GOT3 (cell line): ENCODE measurements at regions not wholly inside any gene's neighbourhood (a gene's known extent, or its start where the extent isn't known, plus 50 kb on each side); places are given as distances from the start of the nearest gene placed in this dataset.
"Not testable (repeated sequence)": the region's sequence is repeated elsewhere in the genome, so short reads cannot be mapped to it uniquely, and the experiment has no call there.

Experiments
- DNase-seq: peaks from one replicate; lab custom pipeline; 2025; ENCODE audit warnings: mixed read lengths; lab: John Stamatoyannopoulos, UW

- no peak for DNase-seq
These were observed 381.6 kb downstream of the DSEL start for GRCh38 chr18:67134911-67135310.

GRCh38 chr18:67133669-67134068, 382.9 kb downstream of the DSEL start:
- DNase-seq = no peak

DNA sequence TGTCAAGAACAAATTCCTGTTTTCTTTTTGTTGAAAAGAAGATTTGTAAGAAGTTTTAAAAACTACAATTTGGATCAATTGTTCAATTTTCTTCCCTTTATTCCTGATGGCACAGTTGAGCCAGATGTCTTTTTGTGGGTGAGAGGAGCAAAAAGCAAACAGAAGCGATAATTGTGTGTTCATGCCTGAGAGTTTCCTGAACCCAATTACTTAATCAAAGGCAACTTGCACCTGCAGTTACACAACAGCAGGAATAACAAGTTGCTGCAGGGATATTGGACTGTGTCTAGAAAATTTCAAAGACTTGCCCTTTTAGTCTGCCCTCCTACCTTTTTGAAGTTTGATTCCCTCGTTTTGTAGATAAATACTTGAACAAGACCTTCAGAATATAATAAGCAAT, 383.6 kb downstream of the DSEL start:
- DNase-seq = no peak

GRCh38 chr18:67131498-67131897, 385.0 kb downstream of the DSEL start:
- DNase-seq = no peak

DNA sequence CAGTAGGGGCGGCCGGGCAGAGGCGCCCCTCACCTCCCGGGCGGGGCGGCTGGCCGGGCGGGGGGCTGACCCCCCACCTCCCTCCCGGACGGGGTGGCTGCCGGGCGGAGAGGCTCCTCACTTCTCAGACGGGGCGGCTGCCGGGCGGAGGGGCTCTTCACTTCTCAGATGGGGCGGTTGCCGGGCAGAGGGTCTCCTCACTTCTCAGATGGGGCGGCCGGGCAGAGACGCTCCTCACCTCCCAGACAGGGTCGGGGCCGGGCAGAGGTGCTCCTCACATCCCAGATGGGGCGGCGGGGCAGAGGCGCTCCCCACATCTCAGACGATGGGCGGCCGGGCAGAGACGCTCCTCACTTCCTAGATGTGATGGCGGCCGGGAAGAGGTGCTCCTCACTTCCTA, 389.8 kb downstream of the DSEL start:
- not testable (repeated sequence) for DNase-seq

- DNase-seq = no peak
These were observed 392.6 kb downstream of the DSEL start for GRCh38 chr18:67123901-67124300.

DNA sequence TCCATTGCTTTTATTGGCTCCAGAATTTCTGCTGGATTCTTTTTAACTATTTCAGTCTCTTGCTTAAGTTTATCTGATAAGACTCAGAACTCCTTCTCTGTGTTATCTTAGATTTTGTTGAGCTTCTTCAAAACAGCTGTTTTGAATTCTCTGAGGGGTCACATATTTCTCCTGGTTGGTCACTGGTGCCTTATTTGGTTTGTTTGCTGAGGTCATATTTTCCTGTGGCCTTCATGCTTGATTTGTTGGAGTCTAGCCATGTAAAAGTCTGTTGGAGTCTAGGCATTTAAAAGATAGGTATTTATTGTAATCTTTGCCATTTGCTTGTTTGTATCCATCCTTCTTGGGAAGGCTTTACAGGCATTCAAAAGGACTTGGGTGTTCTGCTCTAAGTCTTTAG, 398.7 kb downstream of the DSEL start:
- DNase-seq = no peak

- no peak for DNase-seq
These were observed 407.0 kb downstream of the DSEL start for GRCh38 chr18:67109535-67109934.

- DNase-seq = no peak
These were observed 407.6 kb downstream of the DSEL start for GRCh38 chr18:67108894-67109293.

DNA sequence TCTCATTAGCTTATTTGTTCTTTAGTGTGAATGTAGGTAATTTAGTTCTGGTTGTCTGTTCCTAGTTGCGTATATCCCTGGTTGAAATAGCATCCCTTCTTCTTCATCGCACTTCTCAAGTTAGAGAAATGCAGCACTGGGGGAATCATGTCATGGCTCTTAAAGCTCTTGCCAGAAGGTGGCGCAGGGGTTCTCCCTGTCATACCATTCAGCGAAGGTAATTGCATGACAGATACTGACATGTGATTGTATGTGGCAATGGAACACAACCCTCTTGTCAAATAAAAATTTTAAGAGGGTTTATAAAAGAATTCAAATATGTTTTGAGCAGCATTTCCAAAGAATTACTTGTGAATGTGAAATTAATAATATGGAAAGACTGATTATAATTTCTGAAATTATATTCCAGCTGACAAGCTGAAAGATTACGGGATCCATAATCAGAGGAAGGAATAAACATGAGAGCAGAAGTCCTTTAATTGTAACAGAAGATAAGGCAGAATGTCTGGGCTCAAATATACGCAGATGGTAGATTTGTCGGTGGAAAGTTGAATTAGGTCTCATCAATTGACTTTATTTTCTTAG, 411.7 kb downstream of the DSEL start:
- DNase-seq = no peak

GRCh38 chr18:67094123-67094522, 422.4 kb downstream of the DSEL start:
- DNase-seq = no peak

DNA sequence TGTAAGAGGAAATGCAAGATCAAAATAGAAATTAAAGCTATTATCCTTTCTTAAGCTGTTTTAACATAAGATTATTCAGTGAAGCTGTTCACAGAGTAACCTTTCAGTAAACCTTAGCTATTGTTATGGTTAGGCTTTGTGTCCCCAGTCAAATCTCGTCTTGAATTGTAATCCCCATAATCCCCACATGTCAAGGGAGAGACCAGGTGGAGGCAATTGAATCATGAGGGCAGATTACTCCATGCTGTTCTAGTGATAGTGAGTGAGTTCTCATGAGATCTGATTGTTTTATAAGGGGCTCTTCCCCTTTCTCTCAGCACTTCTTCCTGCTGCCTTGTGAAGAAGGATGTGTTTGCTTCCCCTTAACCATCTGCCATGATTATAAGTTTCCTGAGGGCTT, 424.4 kb downstream of the DSEL start:
- DNase-seq = no peak

GRCh38 chr18:67081482-67082211, 434.9 kb downstream of the DSEL start:
- no peak for DNase-seq

- no peak for DNase-seq
These were observed 435.9 kb downstream of the DSEL start for GRCh38 chr18:67080601-67081000.

DNA sequence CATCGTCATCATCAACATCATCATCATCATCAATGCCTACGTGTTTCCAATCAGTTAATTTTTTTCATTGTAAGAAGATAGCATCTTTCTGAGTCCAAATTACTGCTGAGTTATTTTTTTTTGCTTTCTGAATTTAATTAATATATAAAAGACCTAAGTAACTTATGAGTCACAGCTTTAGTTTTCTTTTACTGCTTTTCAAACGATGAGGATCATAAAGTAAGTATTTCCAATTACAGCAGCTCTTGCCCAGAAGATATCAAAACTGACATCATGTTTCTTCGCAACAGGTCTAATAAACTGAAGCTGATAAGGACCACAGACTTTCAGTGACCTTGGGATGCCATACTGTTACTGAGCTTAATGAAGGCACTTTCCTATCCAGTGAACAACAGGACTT, 442.2 kb downstream of the DSEL start:
- no peak for DNase-seq

DNA sequence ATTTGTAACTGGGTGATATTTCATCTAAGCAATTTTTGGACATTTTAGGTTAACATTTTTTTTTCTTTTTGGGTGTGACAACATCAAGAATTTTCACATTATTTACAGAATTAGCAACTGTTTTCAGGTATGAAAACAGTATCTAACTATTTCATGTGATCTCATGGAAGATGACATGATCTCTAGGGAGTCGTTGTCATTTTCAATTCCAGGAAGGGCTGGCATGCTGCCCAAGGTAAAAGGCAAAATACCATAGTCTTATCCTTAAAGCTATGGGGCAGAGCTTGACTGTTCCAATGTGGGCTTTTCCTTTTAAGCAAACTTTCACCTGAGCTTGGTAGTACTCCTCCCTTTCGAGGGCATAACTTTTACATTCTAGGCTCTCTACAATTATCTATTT, 443.7 kb downstream of the DSEL start:
- no peak for DNase-seq

GRCh38 chr18:67068608-67069007, 447.9 kb downstream of the DSEL start:
- DNase-seq = no peak

DNA sequence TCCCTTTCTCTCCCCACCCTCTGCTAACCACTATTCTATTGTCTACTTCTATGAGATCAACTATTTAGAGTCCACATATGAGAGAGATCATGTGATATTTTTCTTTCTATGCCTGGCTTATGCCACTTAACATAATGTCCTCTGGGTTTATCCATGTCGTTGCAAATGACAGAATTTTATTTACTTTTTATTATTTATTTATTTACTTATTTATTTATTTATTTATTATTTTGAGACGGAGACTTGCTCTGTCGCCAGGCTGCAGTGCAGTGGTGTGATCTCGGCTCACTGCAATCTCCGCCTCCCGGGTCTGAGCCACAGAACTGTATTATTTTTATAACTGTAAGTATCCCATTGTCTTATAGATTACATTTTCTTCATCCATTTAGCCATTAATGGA, 443.4 kb upstream of the CDH19 start:
- no peak for DNase-seq

GRCh38 chr18:67043276-67043675, 439.4 kb upstream of the CDH19 start:
- DNase-seq = no peak

GRCh38 chr18:67041334-67041733, 437.4 kb upstream of the CDH19 start:
- DNase-seq = no peak

GRCh38 chr18:67035026-67035425, 431.1 kb upstream of the CDH19 start:
- no peak for DNase-seq

- DNase-seq = no peak
These were observed 419.2 kb upstream of the CDH19 start for GRCh38 chr18:67023059-67023458.

- DNase-seq = no peak
These were observed 407.0 kb upstream of the CDH19 start for GRCh38 chr18:67010919-67011318.

- no peak for DNase-seq
These were observed 404.1 kb upstream of the CDH19 start for GRCh38 chr18:67007999-67008398.
